ENCODE measurements at regions not wholly inside any gene's neighbourhood (a gene's known extent, or its start where the extent isn't known, plus 50 kb on each side); places are given as distances from the start of the nearest gene placed in this dataset.

DNA sequence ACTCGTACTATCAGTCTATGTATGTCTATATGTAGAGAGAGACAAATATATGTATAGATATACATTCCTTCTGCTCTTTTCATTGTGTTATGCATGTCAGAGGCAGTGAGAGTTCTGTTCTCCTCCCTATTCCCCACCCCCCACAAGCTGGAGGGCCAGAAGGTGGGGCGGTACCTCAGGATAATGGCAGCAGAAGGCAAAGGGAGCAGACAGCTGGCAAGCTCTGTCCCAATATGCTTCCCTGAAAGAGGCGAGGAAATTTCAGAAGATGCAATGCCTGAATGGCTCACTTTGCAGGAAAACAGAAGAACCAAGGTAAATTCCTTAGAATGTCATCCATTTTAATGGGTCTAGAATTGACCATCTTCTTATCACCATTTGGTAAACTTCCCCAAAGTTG is 114.4 kb downstream of the NAA11 start:
- no peak overlapping the region for H4K5ac ChIP-seq (ENCODE audit: insufficient read length, low read depth, low read length)
- H2BK15ac ChIP-seq (ENCODE audit: low read depth, low read length) = no peak overlapping the region
- H2BK5ac ChIP-seq (ENCODE audit: insufficient read length, low read length) = no peak overlapping the region
- H3K18ac ChIP-seq (ENCODE audit: insufficient read length, low read depth, low read length) = no peak overlapping the region
- H3K14ac ChIP-seq (ENCODE audit: insufficient read depth, low read length) = no peak overlapping the region
- H3K79me2 ChIP-seq (ENCODE audit: insufficient read depth, low read length) = no peaks in the 10 kb centered on the region
- H3K23me2 ChIP-seq (ENCODE audit: insufficient read length, low read depth, low read length, poor library complexity, severe bottlenecking) = no peaks in the 10 kb centered on the region
- no peak overlapping the region for H3K27ac ChIP-seq (ENCODE audit: insufficient read length, low read depth, low read length)
- H3K9me3 ChIP-seq (ENCODE audit: control insufficient read depth, low read depth, low read length) = no peaks in the 10 kb centered on the region
- no peaks in the 10 kb centered on the region for H3K27me3 ChIP-seq (ENCODE audit: insufficient read depth, low read length)
- no peak overlapping the region for H2AK5ac ChIP-seq (ENCODE audit: insufficient read length, low read length)
- no peak for DNase-seq
- H2AFZ ChIP-seq (ENCODE audit: low read length) = no peak overlapping the region
- no peaks in the 10 kb centered on the region for H3K79me1 ChIP-seq (ENCODE audit: insufficient read depth, low read depth, low read length, poor library complexity, severe bottlenecking)
- H3K36me3 Mint-ChIP-seq (ENCODE audit: insufficient read depth in 1 of 3, low read depth in 3 of 3) = peaks cover 0 to 6% (median 2%) of the 10 kb centered on the region in 3 experiments; a peak in 6 of 7 replicates
- WGBS (ENCODE audit: extremely low coverage, insufficient read length, low lambda C conversion rate) = no CpG with 5 or more reads among the region's 3 CpGs
- H3K4me2 ChIP-seq (ENCODE audit: insufficient read depth, insufficient read length, low read length) = no peak overlapping the region
- peaks cover 4 to 5% of the 10 kb centered on the region in 2 experiments; a peak in 4 of 5 replicates for H3K9me3 Mint-ChIP-seq
- H3K9ac ChIP-seq (ENCODE audit: extremely low read depth, insufficient read length, low read length) = no peak overlapping the region
- no peak overlapping the region for H2BK120ac ChIP-seq (ENCODE audit: low read depth, low read length, poor library complexity, severe bottlenecking)
- H3K4ac ChIP-seq (ENCODE audit: low read depth, low read length) = no peak overlapping the region
- no peaks in the 10 kb centered on the region for H3K4me1 ChIP-seq (ENCODE audit: insufficient read depth, low read length)
- H3K27ac Mint-ChIP-seq = no peak overlapping the region
- H3K4me3 Mint-ChIP-seq = no peak overlapping the region
- H3K4me1 Mint-ChIP-seq = peaks cover 7 to 17% of the 10 kb centered on the region in 2 experiments
- H2BK20ac ChIP-seq (ENCODE audit: low read depth, low read length, poor library complexity, severe bottlenecking) = no peak overlapping the region
- no peak overlapping the region for H3K23ac ChIP-seq (ENCODE audit: insufficient read length, low read depth, low read length)
- H3K56ac ChIP-seq (ENCODE audit: insufficient read length, low read depth, low read length) = no peak overlapping the region
- no peak overlapping the region for H2BK12ac ChIP-seq (ENCODE audit: insufficient read length, low read depth, low read length)
- TF ChIP-seq, protein P1, sequence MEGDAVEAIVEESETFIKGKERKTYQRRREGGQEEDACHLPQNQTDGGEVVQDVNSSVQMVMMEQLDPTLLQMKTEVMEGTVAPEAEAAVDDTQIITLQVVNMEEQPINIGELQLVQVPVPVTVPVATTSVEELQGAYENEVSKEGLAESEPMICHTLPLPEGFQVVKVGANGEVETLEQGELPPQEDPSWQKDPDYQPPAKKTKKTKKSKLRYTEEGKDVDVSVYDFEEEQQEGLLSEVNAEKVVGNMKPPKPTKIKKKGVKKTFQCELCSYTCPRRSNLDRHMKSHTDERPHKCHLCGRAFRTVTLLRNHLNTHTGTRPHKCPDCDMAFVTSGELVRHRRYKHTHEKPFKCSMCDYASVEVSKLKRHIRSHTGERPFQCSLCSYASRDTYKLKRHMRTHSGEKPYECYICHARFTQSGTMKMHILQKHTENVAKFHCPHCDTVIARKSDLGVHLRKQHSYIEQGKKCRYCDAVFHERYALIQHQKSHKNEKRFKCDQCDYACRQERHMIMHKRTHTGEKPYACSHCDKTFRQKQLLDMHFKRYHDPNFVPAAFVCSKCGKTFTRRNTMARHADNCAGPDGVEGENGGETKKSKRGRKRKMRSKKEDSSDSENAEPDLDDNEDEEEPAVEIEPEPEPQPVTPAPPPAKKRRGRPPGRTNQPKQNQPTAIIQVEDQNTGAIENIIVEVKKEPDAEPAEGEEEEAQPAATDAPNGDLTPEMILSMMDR (conservative IDR thresholded peaks at IDR 0.05) = no peak
- H4K20me1 ChIP-seq (ENCODE audit: control insufficient read depth, insufficient read depth, insufficient read length) = no peaks in the 10 kb centered on the region
- no peak overlapping the region for H4K8ac ChIP-seq (replicated peaks; ENCODE audit: insufficient read length, low read depth, low read length)
- H4K91ac ChIP-seq (ENCODE audit: insufficient read length, low read depth, low read length) = no peak overlapping the region
- H3K27me3 Mint-ChIP-seq (ENCODE audit: low read depth) = peaks cover 2% of the 10 kb centered on the region; the same call in 1 of the 2 replicates
- H3T11ph ChIP-seq (ENCODE audit: low read length) = no peak overlapping the region

Measured in H9 (cell line).